GM06990 (cell line): ENCODE measurements at regions not wholly inside any gene's neighbourhood (a gene's known extent, or its start where the extent isn't known, plus 50 kb on each side); places are given as distances from the start of the nearest gene placed in this dataset.
A peak's percentile ranks its signal among the peaks of the same experiment; 100 is the strongest.

ENCODE experiments used
- DNase-seq: peaks from one replicate; pipeline ENCODE4 v3.0.0-alpha.2; 2011; ENCODE audit not compliant: insufficient read length; ENCODE audit errors: extremely low read depth
- H3K27me3 ChIP-seq: replicated peaks from 2 replicates; pipeline ENCODE4 v1.6.0; 2011; ENCODE audit warnings: low read length; ENCODE audit not compliant: control insufficient read depth, insufficient read depth
- H3K36me3 ChIP-seq: 2 replicates; pipeline ENCODE4 v1.5.1; 2011; ENCODE audit warnings: low read length; ENCODE audit not compliant: control insufficient read depth, insufficient read depth
- H3K4me3 ChIP-seq: replicated peaks from 2 replicates; pipeline ENCODE4 v1.5.1; 2011; ENCODE audit warnings: low read depth, mild to moderate bottlenecking, control low read depth, low read length
- CTCF ChIP-seq: IDR thresholded peaks from 2 replicates; pipeline ENCODE4 v1.5.1; 2011; ENCODE audit warnings: low read length, control low read depth, mild to moderate bottlenecking, inconsistent platforms; ENCODE audit not compliant: insufficient read depth, poor library complexity, severe bottlenecking

GRCh38 chr5:128687930-128688329 lies 149.9 kb upstream of the FBN2 start:
- Histone ChIP-seq H3K36me3 (no peaks in the 10 kb centered on the region), H3K4me3 (no peak overlapping the region), H3K27me3 (no peaks in the 10 kb centered on the region)
- no peak for TF ChIP-seq CTCF
- DNase-seq, result no peak

DNA sequence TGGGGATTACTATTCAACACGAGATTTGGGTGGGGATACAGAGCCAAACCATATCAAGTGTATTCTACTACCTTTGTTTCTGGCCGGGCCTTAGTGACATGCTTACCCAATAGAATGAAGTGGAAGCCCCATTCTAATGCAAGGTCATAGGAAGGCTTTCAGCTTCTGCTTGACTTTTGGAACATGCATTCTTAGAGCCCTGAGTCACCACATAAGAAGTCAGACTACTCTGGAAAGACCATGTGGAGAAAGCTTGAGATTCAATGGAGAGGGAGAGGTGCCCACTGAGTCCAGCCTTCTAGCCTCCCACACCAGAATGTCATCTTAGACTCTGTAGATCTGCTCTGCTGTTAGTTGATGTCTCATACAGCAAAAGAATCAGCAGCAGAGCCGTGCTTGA lies 155.7 kb upstream of the FBN2 start:
- Histone ChIP-seq H3K27me3 (no peaks in the 10 kb centered on the region), H3K4me3 (no peak overlapping the region), H3K36me3 (no peaks in the 10 kb centered on the region)
- TF ChIP-seq CTCF, result no peak
- no peak for DNase-seq

GRCh38 chr5:128695791-128696530 lies 157.9 kb upstream of the FBN2 start:
- DNase-seq, result no peak
- TF ChIP-seq CTCF, result peak; percentile 51

GRCh38 chr5:128701301-128701700 lies 163.3 kb upstream of the FBN2 start:
- H3K4me3 ChIP-seq, result no peak overlapping the region
- H3K27me3 ChIP-seq, result no peaks in the 10 kb centered on the region
- DNase-seq, result no peak
- no peaks in the 10 kb centered on the region for H3K36me3 ChIP-seq
- no peak for TF ChIP-seq CTCF

More at GRCh38 chr5:128695791-128696530, 157.9 kb upstream of the FBN2 start:
- no peaks in the 10 kb centered on the region for H3K36me3 ChIP-seq
- no peaks in the 10 kb centered on the region for H3K27me3 ChIP-seq
- no peak overlapping the region for H3K4me3 ChIP-seq

GRCh38 chr5:128703322-128703721 lies 165.3 kb upstream of the FBN2 start:
- DNase-seq, result no peak
- no peaks in the 10 kb centered on the region for H3K36me3 ChIP-seq
- no peaks in the 10 kb centered on the region for H3K27me3 ChIP-seq
- H3K4me3 ChIP-seq, result no peak overlapping the region
- no peak for TF ChIP-seq CTCF

DNA sequence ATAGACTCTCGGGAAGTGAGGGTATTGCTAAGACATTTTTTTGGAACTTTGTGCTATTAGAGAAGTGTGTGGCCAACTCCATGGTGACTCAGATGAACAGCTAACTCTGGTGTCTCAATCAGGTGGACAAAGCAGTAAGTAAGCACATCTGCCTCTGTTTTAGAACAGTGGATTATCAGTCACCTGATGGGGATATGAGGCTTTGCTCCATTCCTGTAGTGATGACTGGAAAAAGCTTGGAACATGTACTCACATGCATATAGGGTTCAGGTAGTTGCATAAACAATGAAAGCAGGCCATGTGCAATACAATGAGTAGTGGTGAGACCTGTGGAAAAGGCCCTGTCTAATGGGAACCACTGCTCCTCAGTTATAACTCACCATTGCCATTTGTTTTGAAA lies 168.2 kb upstream of the FBN2 start:
- no peak for TF ChIP-seq CTCF
- no peaks in the 10 kb centered on the region for H3K36me3 ChIP-seq
- H3K27me3 ChIP-seq, result no peaks in the 10 kb centered on the region
- H3K4me3 ChIP-seq, result no peak overlapping the region
- no peak for DNase-seq
